Breast epithelium (tissue), 4 donors: ENCODE measurements at regions not wholly inside any gene's neighbourhood (a gene's known extent, or its start where the extent isn't known, plus 50 kb on each side); places are given as distances from the start of the nearest gene placed in this dataset.

ENCODE experiments used
- DNase-seq, 2 donors: peaks; one replicate each; pipeline ENCODE4 v3.0.0-alpha.2; 2019; ENCODE audit warnings: low spot score in 2 of 2
- H3K27ac ChIP-seq, 2 donors: fragments of 200-600 bp; sonication (generic) in 1 of 2; one replicate each; pipeline ENCODE4 v1.5.1; 2016 to 2019; ENCODE audit warnings: mild to moderate bottlenecking in 1 of 2
- H3K27me3 ChIP-seq, 2 donors: fragments of 200-600 bp; sonication (generic) in 1 of 2; one replicate each; pipeline versions ENCODE4 v1.5.1 to v1.6.0; 2017 to 2019; ENCODE audit warnings: control low read depth in 1 of 2, mild to moderate bottlenecking in 1 of 2
- H3K36me3 ChIP-seq: fragments of 200-600 bp; one replicate; pipeline ENCODE4 v1.5.1; 2019
- H3K4me1 ChIP-seq, 2 donors: fragments of 200-600 bp; sonication (generic); one replicate each; pipeline ENCODE4 v1.5.1; 2016 to 2019; ENCODE audit warnings: control low read depth in 1 of 2
- H3K4me3 ChIP-seq, 3 donors: fragments of 200-600 bp; sonication (generic); 1 replicate in 2 of 3; 2 replicates in 1 of 3; pipeline ENCODE4 v1.5.1; 2016 to 2019; ENCODE audit warnings: mild to moderate bottlenecking in 3 of 3, moderate library complexity in 2 of 3
- H3K9me3 ChIP-seq, 2 donors: fragments of 200-600 bp; sonication (generic) in 1 of 2; one replicate each; pipeline ENCODE4 v1.5.1; 2016 to 2019; ENCODE audit warnings: control low read depth in 1 of 2
- CTCF ChIP-seq, 3 donors: fragments of 450-650 bp; IDR thresholded peaks; one replicate each; pipeline ENCODE4 v1.5.1; 2016 to 2017; ENCODE audit warnings: antibody characterized with exemption in 3 of 3, mild to moderate bottlenecking in 3 of 3, moderate library complexity in 3 of 3
- POLR2A ChIP-seq: fragments of 450-650 bp; IDR thresholded peaks from one replicate; pipeline ENCODE4 v1.6.1; 2016; ENCODE audit warnings: antibody characterized with exemption, mild to moderate bottlenecking, moderate library complexity
- POLR2AphosphoS5 ChIP-seq, 3 donors: sonication (generic); formaldehyde crosslinking; IDR thresholded peaks; one replicate each; pipeline ENCODE4 v1.6.1; 2017; ENCODE audit warnings: antibody characterized with exemption in 3 of 3
- intact Hi-C: fragments of 100-400 bp; cut with DNase I; formaldehyde crosslinking; loops from one replicate; pipeline ENCODE4 v1.15.1; 2023; ENCODE audit warnings: low total_unique reads

GRCh38 chr1:106659490-106660244 lies 396.8 kb upstream of the PRMT6 start:
- H3K36me3 ChIP-seq, result no peaks in the 10 kb centered on the region
- no peak for TF ChIP-seq CTCF (IDR thresholded peaks at IDR 0.05)
- TF ChIP-seq POLR2AphosphoS5 (IDR thresholded peaks at IDR 0.05), result no peak
- no peak for TF ChIP-seq POLR2A
- peaks cover 0 to 23% of the 10 kb centered on the region in 2 donors for H3K9me3 ChIP-seq
- H3K27ac ChIP-seq, result no peak overlapping the region
- intact Hi-C loops, result no loop called here
- no peaks in the 10 kb centered on the region for H3K4me1 ChIP-seq
- H3K4me3 ChIP-seq, result no peak overlapping the region
- no peaks in the 10 kb centered on the region for H3K27me3 ChIP-seq
- no peak for DNase-seq

GRCh38 chr1:106675558-106675957 lies 380.9 kb upstream of the PRMT6 start:
- Histone ChIP-seq H3K36me3 (no peaks in the 10 kb centered on the region), H3K27me3 (no peaks in the 10 kb centered on the region), H3K27ac (no peak overlapping the region), H3K4me1 (no peaks in the 10 kb centered on the region), H3K9me3 (no peaks in the 10 kb centered on the region), H3K4me3 (no peak overlapping the region)
- no peak for DNase-seq
- intact Hi-C loops, result no loop called here
- TF ChIP-seq CTCF (IDR thresholded peaks at IDR 0.05) (no peak), POLR2AphosphoS5 (IDR thresholded peaks at IDR 0.05) (no peak), POLR2A (no peak)

- DNase-seq, result no peak
Measured at GRCh38 chr1:106676021-106676420, 380.5 kb upstream of the PRMT6 start.

GRCh38 chr1:106677181-106677580 lies 379.3 kb upstream of the PRMT6 start:
- Histone ChIP-seq H3K27me3 (no peaks in the 10 kb centered on the region), H3K36me3 (no peaks in the 10 kb centered on the region), H3K4me1 (no peaks in the 10 kb centered on the region), H3K9me3 (no peaks in the 10 kb centered on the region), H3K27ac (no peak overlapping the region), H3K4me3 (no peak overlapping the region)
- intact Hi-C loops, result no loop called here
- TF ChIP-seq POLR2A (no peak), CTCF (IDR thresholded peaks at IDR 0.05) (no peak), POLR2AphosphoS5 (IDR thresholded peaks at IDR 0.05) (no peak)
- no peak for DNase-seq

More at GRCh38 chr1:106676021-106676420, 380.5 kb upstream of the PRMT6 start:
- no peak for TF ChIP-seq CTCF (IDR thresholded peaks at IDR 0.05)
- TF ChIP-seq POLR2A, result no peak
- TF ChIP-seq POLR2AphosphoS5 (IDR thresholded peaks at IDR 0.05), result no peak
- Histone ChIP-seq H3K27ac (no peak overlapping the region), H3K9me3 (no peaks in the 10 kb centered on the region), H3K27me3 (no peaks in the 10 kb centered on the region), H3K4me1 (no peaks in the 10 kb centered on the region), H3K4me3 (no peak overlapping the region), H3K36me3 (no peaks in the 10 kb centered on the region)
- intact Hi-C loops, result no loop called here

- H3K36me3 ChIP-seq, result no peaks in the 10 kb centered on the region
- TF ChIP-seq POLR2A (no peak), POLR2AphosphoS5 (IDR thresholded peaks at IDR 0.05) (no peak), CTCF (IDR thresholded peaks at IDR 0.05) (no peak)
- no peak overlapping the region for H3K4me3 ChIP-seq
- intact Hi-C loops, result no loop called here
- no peaks in the 10 kb centered on the region for H3K4me1 ChIP-seq
- no peaks in the 10 kb centered on the region for H3K27me3 ChIP-seq
- H3K9me3 ChIP-seq, result no peaks in the 10 kb centered on the region
- DNase-seq, result no peak
- H3K27ac ChIP-seq, result no peak overlapping the region
Measured at GRCh38 chr1:106677721-106678120, 378.8 kb upstream of the PRMT6 start.
